NCI-H748 (cell line): ENCODE measurements at regions not wholly inside any gene's neighbourhood (a gene's known extent, or its start where the extent isn't known, plus 50 kb on each side); places are given as distances from the start of the nearest gene placed in this dataset.

Experiments used
- DNase-seq: peaks from one replicate; lab custom pipeline; 2025; ENCODE audit not compliant: unreplicated experiment; lab: John Stamatoyannopoulos, UW

DNA sequence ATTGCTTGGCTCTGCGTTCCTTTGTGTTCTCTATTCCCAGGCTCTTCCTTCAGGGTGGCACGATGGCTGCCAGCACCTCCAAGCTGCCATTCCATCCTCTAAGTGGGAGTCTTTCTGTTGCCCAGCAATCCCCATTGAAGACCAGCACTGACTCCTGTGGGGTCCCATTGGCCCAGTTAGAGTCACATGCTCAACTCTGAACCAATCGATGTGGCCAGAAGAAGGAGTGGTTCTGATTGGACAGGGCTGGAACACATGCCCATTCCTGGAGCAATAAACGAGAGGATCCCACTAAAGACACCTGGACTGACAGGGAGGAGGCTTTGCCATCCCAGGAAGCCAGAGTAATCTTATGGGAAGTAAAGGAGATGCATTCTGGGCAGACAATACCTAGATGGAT lies 97.2 kb upstream of the IGSF21 start:
- no peak for DNase-seq

- no peak for DNase-seq
These were observed 96.7 kb upstream of the IGSF21 start for GRCh38 chr1:18010945-18011344.

DNA sequence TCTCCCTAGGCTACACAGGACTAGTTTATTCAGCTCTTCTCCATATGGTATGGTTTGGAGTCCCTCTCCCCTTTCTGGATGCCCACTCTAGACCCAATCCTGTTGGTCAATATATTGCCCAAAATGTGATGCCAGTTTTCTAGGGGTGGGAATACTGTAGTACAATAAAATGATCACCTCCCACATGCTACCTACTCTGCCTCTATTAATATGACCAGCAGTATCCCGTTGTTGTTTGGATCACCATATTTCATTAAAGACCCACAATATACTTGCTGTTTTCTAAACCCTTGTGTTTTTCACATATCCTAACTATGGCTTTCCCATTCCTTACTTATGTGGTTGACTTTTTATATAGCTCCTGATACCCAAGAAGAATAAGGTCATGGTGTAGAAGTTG lies 95.9 kb upstream of the IGSF21 start:
- DNase-seq: no peak

- no peak for DNase-seq
These were observed 94.9 kb upstream of the IGSF21 start for GRCh38 chr1:18012686-18013085.

GRCh38 chr1:18013216-18013615 lies 94.4 kb upstream of the IGSF21 start:
- DNase-seq: no peak

DNA sequence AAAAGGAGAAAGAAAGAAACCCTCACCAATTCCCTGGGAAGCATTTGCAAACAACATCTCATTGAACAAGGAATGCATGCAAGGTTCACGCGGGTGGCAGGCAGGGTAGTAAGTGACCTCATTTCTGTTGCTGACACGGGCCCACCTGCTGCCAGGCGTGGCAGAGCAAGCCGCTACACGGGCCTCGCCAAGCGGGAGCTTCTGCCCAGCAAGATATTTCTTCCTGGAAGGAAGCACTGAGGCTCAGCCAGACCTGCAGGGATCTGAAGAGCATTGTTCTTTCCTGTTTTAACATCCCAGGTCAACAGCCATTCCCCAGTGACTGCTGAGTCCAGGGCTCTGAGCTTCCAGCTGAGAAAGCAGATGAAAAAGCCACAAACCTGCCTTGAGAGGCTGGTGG lies 91.9 kb upstream of the IGSF21 start:
- no peak for DNase-seq

DNA sequence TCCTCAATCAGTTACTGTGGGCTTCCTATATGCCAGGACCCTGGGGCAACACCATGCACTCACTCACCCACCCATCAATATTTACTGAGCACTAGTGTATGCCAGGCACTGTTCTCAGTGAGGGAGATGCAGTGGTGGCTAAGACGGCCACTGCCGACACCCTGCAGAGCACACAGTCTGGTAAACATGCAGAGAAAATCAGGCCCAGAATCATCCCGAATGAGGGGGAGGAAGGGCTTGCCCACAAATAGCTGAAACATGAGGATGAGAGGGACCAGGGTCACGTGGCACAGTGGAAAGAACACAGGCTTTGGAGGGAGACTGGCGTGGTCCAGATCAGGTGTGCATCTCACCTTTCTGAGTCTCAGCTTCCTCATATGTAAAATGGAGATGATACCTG lies 89.2 kb upstream of the IGSF21 start:
- DNase-seq: no peak

- no peak for DNase-seq
These were observed 87.4 kb upstream of the IGSF21 start for GRCh38 chr1:18020021-18020817.

DNA sequence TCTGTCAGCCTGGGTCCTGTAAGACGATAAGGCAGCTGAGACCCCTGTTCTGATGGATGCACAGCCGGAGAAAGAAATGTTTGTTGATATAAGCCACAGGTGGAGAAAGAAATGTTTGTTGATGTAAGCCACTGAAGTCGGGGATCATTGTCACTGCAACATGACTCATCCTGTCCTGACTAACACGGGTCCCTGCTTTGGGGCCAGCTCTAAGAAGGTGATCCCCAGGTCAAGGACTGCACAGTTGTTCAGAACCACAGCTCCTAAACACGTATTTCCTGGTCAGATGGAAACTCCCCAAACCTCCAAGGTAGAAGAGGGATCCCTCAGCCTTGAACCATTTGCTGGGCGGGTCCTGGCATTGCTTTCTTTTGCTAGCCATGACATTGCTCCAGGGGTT lies 86.4 kb upstream of the IGSF21 start:
- no peak for DNase-seq

- DNase-seq: peak; percentile 55
These were observed 75.3 kb upstream of the IGSF21 start for GRCh38 chr1:18032172-18032859.

GRCh38 chr1:18035145-18035544 lies 72.5 kb upstream of the IGSF21 start:
- no peak for DNase-seq

DNA sequence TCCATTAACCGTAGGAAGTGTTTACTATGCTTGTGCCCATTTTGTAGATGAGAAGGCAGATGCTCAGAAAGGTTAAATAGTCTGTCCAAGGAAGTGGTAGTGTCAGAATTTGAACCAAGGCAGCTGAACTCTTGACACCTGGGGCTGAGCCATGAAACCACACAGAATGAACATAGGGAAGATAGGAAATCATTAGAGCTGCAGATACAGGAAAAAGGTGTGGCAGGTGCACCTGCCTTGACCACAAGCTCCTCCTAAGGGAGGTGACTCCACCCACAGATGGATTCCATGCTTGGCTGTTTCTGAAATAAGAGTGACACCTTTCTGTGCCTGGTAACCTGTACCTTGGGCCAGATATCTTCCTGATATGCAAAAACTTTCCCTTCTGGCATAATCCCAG lies 69.9 kb upstream of the IGSF21 start:
- DNase-seq: peak; percentile 37

GRCh38 chr1:18038051-18038450 lies 69.5 kb upstream of the IGSF21 start:
- no peak for DNase-seq

DNA sequence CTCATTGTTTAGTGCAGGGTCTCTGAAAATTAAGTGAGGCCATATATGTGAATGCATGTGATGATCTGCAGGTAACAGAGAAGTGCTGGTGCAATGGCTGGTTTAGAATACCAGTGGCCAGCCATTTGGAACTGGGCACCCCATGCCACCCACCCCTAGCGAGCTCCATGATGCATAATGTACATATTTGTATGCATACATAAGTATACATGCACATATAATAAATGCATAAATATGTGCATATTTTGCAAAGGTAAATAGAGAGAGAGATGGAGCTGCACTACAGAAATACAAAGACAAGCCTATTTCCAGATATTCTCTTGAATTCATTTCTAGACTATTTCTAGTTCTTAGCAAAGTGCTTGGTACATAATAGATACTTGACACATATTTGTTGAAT lies 68.5 kb upstream of the IGSF21 start:
- DNase-seq: no peak

GRCh38 chr1:18041102-18041501 lies 66.5 kb upstream of the IGSF21 start:
- DNase-seq: no peak

DNA sequence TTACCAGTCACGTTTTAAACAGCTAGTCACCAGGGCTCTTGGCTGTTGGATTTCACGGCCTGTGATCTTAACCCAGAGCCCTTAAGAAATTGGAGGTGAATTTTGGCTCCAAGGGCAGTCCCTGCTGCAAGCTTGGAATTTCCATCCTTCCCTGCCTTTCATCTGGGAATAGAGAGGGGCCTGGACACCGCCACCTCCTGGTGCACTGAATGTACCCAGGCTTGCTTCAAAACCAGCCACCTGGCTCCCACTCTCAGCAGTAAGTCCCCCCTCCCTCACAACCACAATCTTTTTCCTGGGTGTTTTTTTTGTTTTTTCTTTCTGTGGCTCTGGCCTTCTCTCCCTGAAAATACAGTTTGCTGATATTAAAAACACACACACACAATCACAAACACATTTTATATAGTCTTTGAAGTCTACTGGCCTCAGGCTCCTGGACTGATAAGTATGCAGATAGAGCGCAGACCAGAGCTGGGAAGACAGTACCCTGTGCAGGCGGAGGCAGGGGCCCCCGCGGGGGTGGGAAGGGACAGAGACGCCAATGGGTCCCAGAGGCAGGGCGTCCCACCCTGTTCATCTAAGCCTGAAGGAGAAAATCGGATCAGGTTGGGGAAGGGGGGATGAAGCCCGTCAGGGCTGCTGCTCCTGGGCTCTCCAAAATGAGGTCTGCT lies 65.8 kb upstream of the IGSF21 start:
- no peak for DNase-seq

- no peak for DNase-seq
These were observed 63.7 kb upstream of the IGSF21 start for GRCh38 chr1:18043871-18044270.

- DNase-seq: no peak
These were observed 62.4 kb upstream of the IGSF21 start for GRCh38 chr1:18045203-18045602.

DNA sequence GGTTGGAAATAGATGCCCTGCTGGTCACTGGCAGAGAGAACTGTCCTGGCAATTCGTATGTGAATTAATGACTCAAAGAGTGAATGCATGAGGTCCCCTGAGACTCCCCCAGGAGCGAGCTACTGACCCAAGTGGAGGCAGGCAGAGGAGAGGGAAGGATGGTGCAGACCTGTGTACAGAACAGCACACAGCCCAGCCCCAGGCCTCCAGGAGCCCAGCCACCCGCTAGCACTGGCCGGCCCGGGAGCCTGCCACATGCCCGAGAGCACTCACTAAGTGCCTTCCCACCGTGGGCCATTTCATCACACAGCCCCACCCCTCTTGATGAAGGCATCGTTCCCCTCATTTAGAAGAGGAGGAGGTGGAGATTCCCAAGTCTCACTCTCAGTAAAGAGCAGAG lies 62.0 kb upstream of the IGSF21 start:
- DNase-seq: no peak

GRCh38 chr1:18047122-18047521 lies 60.5 kb upstream of the IGSF21 start:
- DNase-seq: no peak

- no peak for DNase-seq
These were observed 58.4 kb upstream of the IGSF21 start for GRCh38 chr1:18049228-18049627.

GRCh38 chr1:18052671-18053070 lies 54.9 kb upstream of the IGSF21 start:
- no peak for DNase-seq
